ENCODE measurements at regions not wholly inside any gene's neighbourhood (a gene's known extent, or its start where the extent isn't known, plus 50 kb on each side); places are given as distances from the start of the nearest gene placed in this dataset.

- no peaks in the 10 kb centered on the region for H3K27me3 ChIP-seq (ENCODE audit: control insufficient read depth, insufficient read depth, low read length)
- H3K36me3 ChIP-seq (ENCODE audit: control insufficient read depth, insufficient read depth, low read length): no peaks in the 10 kb centered on the region
- H4K20me1 ChIP-seq (ENCODE audit: control insufficient read depth, extremely low read depth, insufficient read depth, low read length): no peaks in the 10 kb centered on the region
- no peaks in the 10 kb centered on the region for H3K79me2 ChIP-seq (ENCODE audit: control insufficient read depth, insufficient read depth, low read length)
- no peak overlapping the region for H2AFZ ChIP-seq (ENCODE audit: low read length)
- TF ChIP-seq CTCF (conservative IDR thresholded peaks at IDR 0.05 in 1 of 2, IDR thresholded peaks at IDR 0.05 in 1 of 2; ENCODE audit: low read depth in 1 of 2, low read length in 2 of 2) (no peak), EZH2 (IDR thresholded peaks at IDR 0.05; ENCODE audit: low read length, missing control alignments) (no peak)
- no peak overlapping the region for H3K4me3 ChIP-seq (replicated peaks in 1 of 4; ENCODE audit: control extremely low read depth in 1 of 4, insufficient read depth in 1 of 4, low read depth in 3 of 4, low read length in 4 of 4)
- H3K27ac ChIP-seq (ENCODE audit: insufficient read depth, low read length): no peak overlapping the region
- H3K4me1 ChIP-seq (ENCODE audit: control insufficient read depth, extremely low read depth, insufficient read depth, low read length): no peaks in the 10 kb centered on the region
- no peak overlapping the region for H3K4me2 ChIP-seq (ENCODE audit: extremely low read depth, insufficient read depth, low read length)
- DNase-seq (ENCODE audit: low read depth in 2 of 2): no peak
- no peak overlapping the region for H3K9ac ChIP-seq (ENCODE audit: insufficient read depth, low read length)
- no peaks in the 10 kb centered on the region for H3K9me3 ChIP-seq (ENCODE audit: control insufficient read depth, insufficient read depth, low read depth, low read length)
Observed at GRCh38 chr20:54941666-54942065, 466.3 kb downstream of the DOK5 start.

GRCh38 chr20:54940522-54940921 lies 465.1 kb downstream of the DOK5 start:
- Histone ChIP-seq H3K27ac (ENCODE audit: insufficient read depth, low read length) (no peak overlapping the region), H4K20me1 (ENCODE audit: control insufficient read depth, extremely low read depth, insufficient read depth, low read length) (no peaks in the 10 kb centered on the region), H3K9me3 (ENCODE audit: control insufficient read depth, insufficient read depth, low read depth, low read length) (no peaks in the 10 kb centered on the region), H3K79me2 (ENCODE audit: control insufficient read depth, insufficient read depth, low read length) (no peaks in the 10 kb centered on the region), H3K36me3 (ENCODE audit: control insufficient read depth, insufficient read depth, low read length) (no peaks in the 10 kb centered on the region), H3K9ac (ENCODE audit: insufficient read depth, low read length) (no peak overlapping the region), H3K4me2 (ENCODE audit: extremely low read depth, insufficient read depth, low read length) (no peak overlapping the region), H3K4me1 (ENCODE audit: control insufficient read depth, extremely low read depth, insufficient read depth, low read length) (no peaks in the 10 kb centered on the region), H3K27me3 (ENCODE audit: control insufficient read depth, insufficient read depth, low read length) (no peaks in the 10 kb centered on the region), H2AFZ (ENCODE audit: low read length) (no peak overlapping the region), H3K4me3 (replicated peaks in 1 of 4; ENCODE audit: control extremely low read depth in 1 of 4, insufficient read depth in 1 of 4, low read depth in 3 of 4, low read length in 4 of 4) (no peak overlapping the region)
- TF ChIP-seq CTCF (conservative IDR thresholded peaks at IDR 0.05 in 1 of 2, IDR thresholded peaks at IDR 0.05 in 1 of 2; ENCODE audit: low read depth in 1 of 2, low read length in 2 of 2) (no peak), EZH2 (IDR thresholded peaks at IDR 0.05; ENCODE audit: low read length, missing control alignments) (no peak)
- no peak for DNase-seq (ENCODE audit: low read depth in 2 of 2)

- no peak overlapping the region for H3K4me3 ChIP-seq (replicated peaks in 1 of 4; ENCODE audit: control extremely low read depth in 1 of 4, insufficient read depth in 1 of 4, low read depth in 3 of 4, low read length in 4 of 4)
- no peak overlapping the region for H3K4me2 ChIP-seq (ENCODE audit: extremely low read depth, insufficient read depth, low read length)
- no peaks in the 10 kb centered on the region for H4K20me1 ChIP-seq (ENCODE audit: control insufficient read depth, extremely low read depth, insufficient read depth, low read length)
- H3K9me3 ChIP-seq (ENCODE audit: control insufficient read depth, insufficient read depth, low read depth, low read length): no peaks in the 10 kb centered on the region
- H3K79me2 ChIP-seq (ENCODE audit: control insufficient read depth, insufficient read depth, low read length): no peaks in the 10 kb centered on the region
- no peak overlapping the region for H2AFZ ChIP-seq (ENCODE audit: low read length)
- TF ChIP-seq EZH2 (IDR thresholded peaks at IDR 0.05; ENCODE audit: low read length, missing control alignments) (no peak), CTCF (conservative IDR thresholded peaks at IDR 0.05 in 1 of 2, IDR thresholded peaks at IDR 0.05 in 1 of 2; ENCODE audit: low read depth in 1 of 2, low read length in 2 of 2) (no peak)
- H3K9ac ChIP-seq (ENCODE audit: insufficient read depth, low read length): no peak overlapping the region
- no peaks in the 10 kb centered on the region for H3K36me3 ChIP-seq (ENCODE audit: control insufficient read depth, insufficient read depth, low read length)
- no peak overlapping the region for H3K27ac ChIP-seq (ENCODE audit: insufficient read depth, low read length)
- H3K4me1 ChIP-seq (ENCODE audit: control insufficient read depth, extremely low read depth, insufficient read depth, low read length): no peaks in the 10 kb centered on the region
- DNase-seq (ENCODE audit: low read depth in 2 of 2): no peak
- H3K27me3 ChIP-seq (ENCODE audit: control insufficient read depth, insufficient read depth, low read length): no peaks in the 10 kb centered on the region
Observed at GRCh38 chr20:54938707-54939106, 463.3 kb downstream of the DOK5 start.

Data from fibroblast of lung (primary cell).